ENCODE measurements at regions not wholly inside any gene's neighbourhood (a gene's known extent, or its start where the extent isn't known, plus 50 kb on each side); places are given as distances from the start of the nearest gene placed in this dataset.

- FAIRE-seq = no peak
- intact Hi-C loops (cut with micrococcal nuclease; ENCODE audit: unreplicated experiment) = no loop called here
- Histone ChIP-seq H3K36me3 (replicated peaks in 1 of 2; ENCODE audit: control insufficient read depth in 1 of 2, insufficient read depth in 2 of 2, low read length in 2 of 2) (no peaks in the 10 kb centered on the region), H3K4me1 (ENCODE audit: insufficient read depth, low read length) (no peaks in the 10 kb centered on the region), H3K9me3 (ENCODE audit: low read length) (no peaks in the 10 kb centered on the region), H3K4me3 (replicated peaks in 1 of 3; ENCODE audit: insufficient read depth in 1 of 3, low read depth in 2 of 3, low read length in 3 of 3) (no peak overlapping the region), H3K79me2 (ENCODE audit: insufficient read depth, low read length) (no peaks in the 10 kb centered on the region), H2AFZ (ENCODE audit: low read length) (no peak overlapping the region), H3K9ac (ENCODE audit: insufficient read depth, low read depth, low read length) (no peak overlapping the region), H3K27ac (ENCODE audit: extremely low read length, insufficient read depth, low read length) (no peak overlapping the region), H3K4me2 (ENCODE audit: low read depth, low read length) (no peak overlapping the region), H4K20me1 (ENCODE audit: insufficient read depth, low read length) (no peaks in the 10 kb centered on the region), H3K27me3 (ENCODE audit: control insufficient read depth in 1 of 2, insufficient read depth in 2 of 2, low read length in 2 of 2) (peaks cover 0 to 16% of the 10 kb centered on the region in 2 experiments; a peak in 2 of 5 replicates)
- DNase-seq (ENCODE audit: low spot score) = no peak
- ChIA-PET POLR2A (no interaction called here), CTCF (ENCODE audit: low intra/inter-chr PET ratio, low total read pairs) (no interaction called here)
- TF ChIP-seq CERS6 (CRISPR knock-in tag; IDR thresholded peaks at IDR 0.05) = no peak
- no peak for TF ChIP-seq ZNF30 (CRISPR knock-in tag; IDR thresholded peaks at IDR 0.05)
- no TSS peak for BruUV-seq (replicated peaks)
- in situ Hi-C loops (cut with HindIII; ENCODE audit: extremely low pct_ligation_motif_present, low pct_unique_long_range_greater_than_20kb) = no loop called here
- 31% methylated on average over 5 of the region's 6 CpGs for WGBS (ENCODE audit: low lambda C conversion rate)
- ATAC-seq = no peak
These were observed 92.0 kb upstream of the SLC6A11 start for GRCh38 chr3:10723991-10724390.

DNA sequence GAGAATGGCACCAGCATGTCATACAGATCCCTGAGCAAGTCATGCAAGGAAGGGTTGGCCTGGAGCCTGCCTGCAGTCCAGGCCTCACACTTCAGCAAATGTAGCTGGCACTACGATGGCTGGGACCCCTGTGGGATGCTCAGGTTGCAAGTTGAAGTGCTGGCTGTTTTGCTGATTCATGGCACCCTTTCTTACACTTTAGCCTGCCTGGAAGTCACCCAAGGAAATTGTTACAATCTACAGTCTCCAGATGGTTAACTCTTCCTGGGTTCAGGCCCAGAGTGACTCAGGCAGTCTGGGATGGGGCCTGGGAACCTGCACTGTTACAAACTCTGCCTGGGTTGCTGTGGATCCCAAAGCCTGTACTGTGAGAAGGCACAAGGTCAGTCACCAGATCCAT is 91.0 kb upstream of the SLC6A11 start:
- in situ Hi-C loops (cut with HindIII; ENCODE audit: extremely low pct_ligation_motif_present, low pct_unique_long_range_greater_than_20kb) (no loop called here), intact Hi-C loops (cut with micrococcal nuclease; ENCODE audit: unreplicated experiment) (no loop called here)
- TF ChIP-seq, protein P1, sequence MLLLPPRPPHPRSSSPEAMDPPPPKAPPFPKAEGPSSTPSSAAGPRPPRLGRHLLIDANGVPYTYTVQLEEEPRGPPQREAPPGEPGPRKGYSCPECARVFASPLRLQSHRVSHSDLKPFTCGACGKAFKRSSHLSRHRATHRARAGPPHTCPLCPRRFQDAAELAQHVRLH (CRISPR knock-in tag; IDR thresholded peaks at IDR 0.05; ENCODE audit: borderline replicate concordance, low read depth) = no peak
- no peak for TF ChIP-seq TEAD2 (CRISPR knock-in tag; IDR thresholded peaks at IDR 0.05)
- TF ChIP-seq SP4 (CRISPR knock-in tag; IDR thresholded peaks at IDR 0.05) = no peak
- TF ChIP-seq MBD4 (IDR thresholded peaks at IDR 0.05; ENCODE audit: borderline replicate concordance, low read length) = no peak
- TF ChIP-seq ZSCAN31 (CRISPR knock-in tag; IDR thresholded peaks at IDR 0.05; ENCODE audit: low read depth) = no peak
- no peak for TF ChIP-seq ZSCAN12 (CRISPR knock-in tag; IDR thresholded peaks at IDR 0.05)
- no peak for TF ChIP-seq IRF2 (CRISPR knock-in tag; IDR thresholded peaks at IDR 0.05)
- TF ChIP-seq ZNF10 (CRISPR knock-in tag; IDR thresholded peaks at IDR 0.05; ENCODE audit: borderline replicate concordance, low read depth) = no peak
- Histone ChIP-seq H4K20me1 (ENCODE audit: insufficient read depth, low read length) (no peaks in the 10 kb centered on the region), H3K4me2 (ENCODE audit: low read depth, low read length) (no peak overlapping the region), H3K27ac (ENCODE audit: extremely low read length, insufficient read depth, low read length) (no peak overlapping the region), H3K36me3 (replicated peaks in 1 of 2; ENCODE audit: control insufficient read depth in 1 of 2, insufficient read depth in 2 of 2, low read length in 2 of 2) (no peaks in the 10 kb centered on the region), H3K79me2 (ENCODE audit: insufficient read depth, low read length) (no peaks in the 10 kb centered on the region), H3K27me3 (ENCODE audit: control insufficient read depth in 1 of 2, insufficient read depth in 2 of 2, low read length in 2 of 2) (peaks cover 0 to 12% of the 10 kb centered on the region in 2 experiments; a peak in 1 of 5 replicates), H3K4me3 (replicated peaks in 1 of 3; ENCODE audit: insufficient read depth in 1 of 3, low read depth in 2 of 3, low read length in 3 of 3) (no peak overlapping the region), H3K9ac (ENCODE audit: insufficient read depth, low read depth, low read length) (no peak overlapping the region), H3K9me3 (ENCODE audit: low read length) (no peaks in the 10 kb centered on the region), H2AFZ (ENCODE audit: low read length) (no peak overlapping the region), H3K4me1 (ENCODE audit: insufficient read depth, low read length) (no peaks in the 10 kb centered on the region)
- POLR2A ChIA-PET = no interaction called here
- FAIRE-seq (no peak), ATAC-seq (no peak), DNase-seq (ENCODE audit: low spot score) (no peak)
- WGBS (ENCODE audit: low lambda C conversion rate) = no CpG with 5 or more reads among the region's 1 CpG
- CTCF ChIA-PET (ENCODE audit: low intra/inter-chr PET ratio, low total read pairs) = no interaction called here
- BruUV-seq (replicated peaks) = no TSS peak

Data from HepG2 (cell line).